WTC11 (cell line): ENCODE measurements at regions not wholly inside any gene's neighbourhood (a gene's known extent, or its start where the extent isn't known, plus 50 kb on each side); places are given as distances from the start of the nearest gene placed in this dataset.

ENCODE experiments used
- ATAC-seq: fragments of 200-7000 bp; cut with Tn5 transposase; 2 replicates; pipeline ENCODE4 v1.10.0; 2021; ENCODE audit warnings: mild to moderate bottlenecking, moderate library complexity
- CTCF ChIA-PET: fragments of 300-600 bp; sonication (Branson Sonifier 250); formaldehyde crosslinking; loops from one replicate; lab custom pipeline; 2021; ENCODE audit warnings: antibody characterized with exemption; lab: Charles Lee
- POLR2A ChIA-PET: fragments of 350-600 bp; sonication (Branson Sonifier 250); formaldehyde crosslinking; loops from one replicate; lab custom pipeline; 2021; ENCODE audit warnings: antibody characterized with exemption; lab: Charles Lee
- DNase-seq: peaks from one replicate; pipeline ENCODE4 v3.0.0; 2021; ENCODE audit warnings: low spot score
- H3K27ac Mint-ChIP-seq: 2 replicates; pipeline ENCODE4 v1.8.0; 2021; ENCODE audit warnings: mixed read lengths
- H3K27me3 Mint-ChIP-seq: 2 replicates; pipeline ENCODE4 v1.8.0; 2021; ENCODE audit warnings: low read depth, mild to moderate bottlenecking, moderate library complexity, mixed read lengths
- H3K36me3 Mint-ChIP-seq: 2 replicates; pipeline ENCODE4 v1.8.0; 2021; ENCODE audit warnings: mixed read lengths
- H3K4me1 Mint-ChIP-seq: 2 replicates; pipeline ENCODE4 v1.8.0; 2022; ENCODE audit warnings: mixed read lengths
- H3K4me3 Mint-ChIP-seq: 2 replicates; pipeline ENCODE4 v1.8.0; 2021; ENCODE audit warnings: mild to moderate bottlenecking, moderate library complexity, mixed read lengths
- H3K9me3 Mint-ChIP-seq: 2 replicates; pipeline ENCODE4 v1.8.0; 2021; ENCODE audit warnings: mixed read lengths
- ATF2 ChIP-seq: sonication (generic); formaldehyde crosslinking; IDR thresholded peaks from 2 replicates; pipeline ENCODE4 v1.8.1; 2022; ENCODE audit warnings: low read depth, missing genetic modification reagents, borderline replicate concordance
- CDX4 ChIP-seq: fragments of 250-450 bp; sonication (Bioruptor Pico); IDR thresholded peaks from 2 replicates; pipeline ENCODE4 v1.9.0; 2021; ENCODE audit warnings: moderate library complexity, mild to moderate bottlenecking, inconsistent platforms, borderline replicate concordance
- E2F4 ChIP-seq: sonication (generic); formaldehyde crosslinking; IDR thresholded peaks from 2 replicates; pipeline ENCODE4 v1.8.1; 2022; ENCODE audit warnings: low read depth, mild to moderate bottlenecking, moderate library complexity, missing genetic modification reagents, borderline replicate concordance
- ELF4 ChIP-seq: sonication (generic); formaldehyde crosslinking; IDR thresholded peaks from 2 replicates; pipeline ENCODE4 v1.8.1; 2022; ENCODE audit warnings: low read depth, mild to moderate bottlenecking, moderate library complexity, missing genetic modification reagents
- ERG ChIP-seq: fragments of 250-450 bp; sonication (Bioruptor Pico); IDR thresholded peaks from 2 replicates; pipeline ENCODE4 v1.8.0; 2021; ENCODE audit warnings: mild to moderate bottlenecking
- FOXP1 ChIP-seq: sonication (generic); formaldehyde crosslinking; IDR thresholded peaks from 2 replicates; pipeline ENCODE4 v1.8.0; 2022; ENCODE audit warnings: missing genetic modification reagents, mild to moderate bottlenecking, moderate library complexity, borderline replicate concordance
- GABPB1 ChIP-seq: sonication (generic); formaldehyde crosslinking; IDR thresholded peaks from 2 replicates; pipeline ENCODE4 v1.8.1; 2023; ENCODE audit warnings: mild to moderate bottlenecking, missing genetic modification reagents
- MXD4 ChIP-seq: fragments of 250-450 bp; sonication (Bioruptor Pico); IDR thresholded peaks from 2 replicates; pipeline ENCODE4 v1.8.0; 2021; ENCODE audit warnings: mild to moderate bottlenecking, moderate library complexity, borderline replicate concordance
- MYBL2 ChIP-seq: sonication (generic); formaldehyde crosslinking; IDR thresholded peaks from 2 replicates; pipeline ENCODE4 v1.8.1; 2023; ENCODE audit warnings: mild to moderate bottlenecking, moderate library complexity, missing genetic modification reagents
- NR1H2 ChIP-seq: sonication (generic); formaldehyde crosslinking; IDR thresholded peaks from 2 replicates; pipeline ENCODE4 v1.9.0; 2021; ENCODE audit warnings: mild to moderate bottlenecking, moderate library complexity, missing genetic modification reagents
- NR3C1 ChIP-seq: sonication (generic); formaldehyde crosslinking; conservative IDR thresholded peaks from 2 replicates; pipeline ENCODE4 v1.8.1; 2023; ENCODE audit warnings: low read depth, mild to moderate bottlenecking, missing genetic modification reagents
- PRDM15 ChIP-seq: sonication (generic); formaldehyde crosslinking; IDR thresholded peaks from 2 replicates; pipeline ENCODE4 v1.8.0; 2022; ENCODE audit warnings: missing genetic modification reagents
- STAT6 ChIP-seq: sonication (generic); formaldehyde crosslinking; conservative IDR thresholded peaks from 2 replicates; pipeline ENCODE4 v1.8.1; 2023; ENCODE audit warnings: mild to moderate bottlenecking, low read depth, missing genetic modification reagents, moderate library complexity
- TEAD4 ChIP-seq: sonication (generic); formaldehyde crosslinking; IDR thresholded peaks from 2 replicates; pipeline ENCODE4 v1.8.0; 2022; ENCODE audit warnings: mild to moderate bottlenecking, missing genetic modification reagents
- USF1 ChIP-seq: sonication (generic); formaldehyde crosslinking; IDR thresholded peaks from 2 replicates; pipeline ENCODE4 v1.8.0; 2022; ENCODE audit warnings: mild to moderate bottlenecking, missing genetic modification reagents
- ZBTB21 ChIP-seq: sonication (generic); formaldehyde crosslinking; IDR thresholded peaks from 2 replicates; pipeline ENCODE4 v1.8.1; 2023; ENCODE audit warnings: mild to moderate bottlenecking, missing genetic modification reagents, borderline replicate concordance
- ZNF219 ChIP-seq: sonication (generic); formaldehyde crosslinking; IDR thresholded peaks from 2 replicates; pipeline ENCODE4 v1.8.0; 2023; ENCODE audit warnings: missing genetic modification reagents, mild to moderate bottlenecking, borderline replicate concordance
- ZNF396 ChIP-seq: fragments of 250-450 bp; sonication (Bioruptor Pico); IDR thresholded peaks from 2 replicates; pipeline ENCODE4 v1.8.0; 2021; ENCODE audit warnings: mild to moderate bottlenecking, moderate library complexity, borderline replicate concordance
- ZNF512 ChIP-seq: sonication (generic); formaldehyde crosslinking; IDR thresholded peaks from 2 replicates; pipeline ENCODE4 v1.8.1; 2022; ENCODE audit warnings: missing genetic modification reagents, borderline replicate concordance

GRCh38 chr9:8232726-8233125 lies 433.1 kb upstream of the DMAC1 start:
- no peak overlapping the region for H3K4me3 Mint-ChIP-seq
- DNase-seq (no peak), ATAC-seq (no peak)
- no peak for TF ChIP-seq ZNF396
- TF ChIP-seq MYBL2 (CRISPR knock-in tag), result no peak
- TF ChIP-seq USF1 (CRISPR knock-in tag), result no peak
- no peak for TF ChIP-seq E2F4 (CRISPR knock-in tag)
- no peak for TF ChIP-seq PRDM15
- no peak for TF ChIP-seq CDX4
- TF ChIP-seq GABPB1 (CRISPR knock-in tag), result no peak
- no peak for TF ChIP-seq ZNF512 (CRISPR knock-in tag)
- no peak for TF ChIP-seq NR1H2 (CRISPR knock-in tag)
- no peak for TF ChIP-seq ELF4
- TF ChIP-seq ZBTB21 (CRISPR knock-in tag), result no peak
- TF ChIP-seq MXD4, result no peak
- no peak for TF ChIP-seq NR3C1 (CRISPR knock-in tag)
- POLR2A ChIA-PET, result no interaction called here
- H3K27me3 Mint-ChIP-seq, result no peaks in the 10 kb centered on the region
- H3K9me3 Mint-ChIP-seq, result no peaks in the 10 kb centered on the region
- no peaks in the 10 kb centered on the region for H3K36me3 Mint-ChIP-seq
- CTCF ChIA-PET, result no interaction called here
- no peak overlapping the region for H3K27ac Mint-ChIP-seq
- H3K4me1 Mint-ChIP-seq, result peaks cover 15% of the 10 kb centered on the region

GRCh38 chr9:8229226-8229625 lies 429.6 kb upstream of the DMAC1 start:
- no peaks in the 10 kb centered on the region for H3K36me3 Mint-ChIP-seq
- peaks cover 7% of the 10 kb centered on the region for H3K4me1 Mint-ChIP-seq
- no peaks in the 10 kb centered on the region for H3K27me3 Mint-ChIP-seq
- H3K4me3 Mint-ChIP-seq, result no peak overlapping the region
- no peak overlapping the region for H3K27ac Mint-ChIP-seq
- POLR2A ChIA-PET, result no interaction called here
- CTCF ChIA-PET, result no interaction called here
- no peak for DNase-seq
- ATAC-seq, result no peak
- H3K9me3 Mint-ChIP-seq, result no peaks in the 10 kb centered on the region
- TF ChIP-seq ATF2 (CRISPR knock-in tag), result no peak
- no peak for TF ChIP-seq STAT6 (CRISPR knock-in tag)
- no peak for TF ChIP-seq CDX4
- no peak for TF ChIP-seq FOXP1 (CRISPR knock-in tag)
- TF ChIP-seq E2F4 (CRISPR knock-in tag), result no peak
- TF ChIP-seq ELF4, result no peak
- TF ChIP-seq ZNF219 (CRISPR knock-in tag), result no peak
- TF ChIP-seq ERG (CRISPR knock-in tag), result no peak
- no peak for TF ChIP-seq TEAD4 (CRISPR knock-in tag)
